A549 (cell line): ENCODE measurements at regions not wholly inside any gene's neighbourhood (a gene's known extent, or its start where the extent isn't known, plus 50 kb on each side); places are given as distances from the start of the nearest gene placed in this dataset.

Experiments used
- ATAC-seq, 2 experiments: fragments of 200-7000 bp in 1 of 2; fragments of >200 bp in 1 of 2; cut with Nextera tagmentation in 1 of 2; cut with Tn5 transposase in 1 of 2; 3 replicates each; pipeline versions ENCODE4 v1.8.0 to v1.9.1; 2018 to 2020; ENCODE audit warnings: mild to moderate bottlenecking in 1 of 2, moderate library complexity in 1 of 2
- CTCF ChIA-PET: fragments of 300-600 bp; sonication (Branson Sonifier 250); formaldehyde crosslinking; extraction: SDS; loops from one replicate; lab custom pipeline; 2021; ENCODE audit warnings: antibody characterized with exemption, inconsistent platforms; lab: Yijun Ruan, JAX
- POLR2A ChIA-PET: fragments of 350-600 bp; formaldehyde crosslinking; extraction: SDS; loops from one replicate; lab custom pipeline; 2021; ENCODE audit warnings: antibody characterized with exemption, inconsistent platforms; lab: Yijun Ruan, JAX
- DNase-seq, 2 experiments: peaks; one replicate each; pipeline versions ENCODE4 v3.0.0 to v3.0.0-alpha.2; 2011 to 2016; ENCODE audit warnings: low read depth in 1 of 2, low spot score in 1 of 2
- FAIRE-seq: peaks from 2 replicates; lab custom pipeline; 2011; peaks lifted over from hg19 to GRCh38; lab: Jason Lieb, UNC
- H3K27ac ChIP-seq, 2 experiments: fragments of >200 bp; sonication (Bioruptor Twin); formaldehyde crosslinking; 3 replicates each; pipeline ENCODE4 v1.5.1; 2016 to 2017
- H3K4me1 ChIP-seq: fragments of >200 bp; sonication (Bioruptor Twin); formaldehyde crosslinking; 3 replicates; pipeline ENCODE4 v1.6.1; 2016
- H3K4me2 ChIP-seq: fragments of >200 bp; sonication (Bioruptor Twin); formaldehyde crosslinking; 3 replicates; pipeline ENCODE4 v1.6.1; 2016
- H3K4me3 ChIP-seq: fragments of >200 bp; sonication (Bioruptor Twin); formaldehyde crosslinking; 3 replicates; pipeline ENCODE4 v1.5.1; 2016
- H3K9me3 ChIP-seq: fragments of >200 bp; sonication (Bioruptor Twin); formaldehyde crosslinking; 3 replicates; pipeline ENCODE4 v1.6.1; 2016
- CBX8 ChIP-seq: fragments of 200-600 bp; sonication (generic); IDR thresholded peaks from 2 replicates; pipeline ENCODE4 v1.6.1; 2016
- CHD2 ChIP-seq: fragments of 150-350 bp; IDR thresholded peaks from 2 replicates; pipeline ENCODE4 v1.6.1; 2014; ENCODE audit warnings: low read length; ENCODE audit not compliant: partially characterized antibody
- EHMT2 ChIP-seq: fragments of 200-600 bp; sonication (generic); IDR thresholded peaks from 2 replicates; pipeline ENCODE4 v1.6.1; 2016; ENCODE audit warnings: antibody characterized with exemption, low read depth, mild to moderate bottlenecking, moderate library complexity
- EP300 ChIP-seq, 2 experiments: fragments of >200 bp; sonication (Bioruptor Twin); formaldehyde crosslinking; IDR thresholded peaks; 2 replicates in 1 of 2; 3 replicates in 1 of 2; pipeline ENCODE4 v1.6.1; 2016 to 2017
- ESRRA ChIP-seq: fragments of 150-350 bp; IDR thresholded peaks from 2 replicates; pipeline ENCODE4 v1.6.1; 2014; ENCODE audit warnings: mild to moderate bottlenecking, low read length, borderline replicate concordance
- FOXS1 ChIP-seq: fragments of 250-450 bp; sonication (Bioruptor Pico); IDR thresholded peaks from 2 replicates; pipeline ENCODE4 v1.5.0; 2020; ENCODE audit warnings: mild to moderate bottlenecking, moderate library complexity
- GATA3 ChIP-seq: IDR thresholded peaks from 2 replicates; pipeline ENCODE4 v1.6.1; 2012; ENCODE audit warnings: borderline replicate concordance
- HDAC2 ChIP-seq: fragments of 200-600 bp; sonication (generic); IDR thresholded peaks from 2 replicates; pipeline ENCODE4 v1.6.1; 2016
- HEYL ChIP-seq: fragments of 250-450 bp; sonication (Bioruptor Pico); IDR thresholded peaks from 2 replicates; pipeline ENCODE4 v1.8.0; 2021; ENCODE audit warnings: mild to moderate bottlenecking, moderate library complexity
- HOXB5 ChIP-seq: fragments of 250-450 bp; sonication (Bioruptor Pico); IDR thresholded peaks from 2 replicates; pipeline ENCODE4 v1.5.0; 2020; ENCODE audit warnings: mild to moderate bottlenecking, moderate library complexity
- JUN ChIP-seq, 2 experiments: fragments of >200 bp; sonication (Bioruptor Twin); formaldehyde crosslinking; IDR thresholded peaks; 2 replicates in 1 of 2; 3 replicates in 1 of 2; pipeline ENCODE4 v1.6.1; 2016 to 2017
- JUNB ChIP-seq: fragments of >200 bp; sonication (Bioruptor Twin); formaldehyde crosslinking; IDR thresholded peaks from 2 replicates; pipeline ENCODE4 v1.6.1; 2016
- KDM1A ChIP-seq: fragments of 200-600 bp; sonication (generic); IDR thresholded peaks from 2 replicates; pipeline ENCODE4 v1.6.1; 2016; ENCODE audit warnings: low read depth, mild to moderate bottlenecking
- KDM5A ChIP-seq: fragments of 200-600 bp; sonication (generic); IDR thresholded peaks from 2 replicates; pipeline ENCODE4 v1.6.1; 2016; ENCODE audit warnings: antibody characterized with exemption, mild to moderate bottlenecking
- MAFK ChIP-seq: fragments of 450-650 bp; IDR thresholded peaks from 2 replicates; pipeline ENCODE4 v1.6.1; 2014; ENCODE audit not compliant: partially characterized antibody
- NPAS2 ChIP-seq: fragments of 250-450 bp; sonication (Bioruptor Pico); IDR thresholded peaks from 2 replicates; pipeline ENCODE4 v1.8.0; 2022; ENCODE audit warnings: mild to moderate bottlenecking, moderate library complexity, borderline replicate concordance
- POLR2A ChIP-seq: IDR thresholded peaks from 2 replicates; pipeline ENCODE4 v1.6.1; 2012; ENCODE audit warnings: mild to moderate bottlenecking, low read length
- RAD21 ChIP-seq, 2 experiments: fragments of >200 bp in 1 of 2; sonication (Bioruptor Twin) in 1 of 2; formaldehyde crosslinking in 1 of 2; IDR thresholded peaks in 1 of 2; conservative IDR thresholded peaks in 1 of 2; 2 replicates in 1 of 2; 3 replicates in 1 of 2; pipeline ENCODE4 v1.6.1; 2012 to 2018; ENCODE audit warnings: inconsistent platforms in 1 of 2
- RARB ChIP-seq: fragments of 250-450 bp; sonication (Bioruptor Pico); IDR thresholded peaks from 2 replicates; pipeline ENCODE4 v1.8.0; 2021; ENCODE audit warnings: mild to moderate bottlenecking, moderate library complexity
- RCOR1 ChIP-seq: fragments of 150-350 bp; IDR thresholded peaks from 2 replicates; pipeline ENCODE4 v1.6.1; 2014; ENCODE audit warnings: antibody characterized with exemption, low read length, low read depth
- SREBF2 ChIP-seq: fragments of 450-650 bp; IDR thresholded peaks from 2 replicates; pipeline ENCODE4 v1.6.1; 2014; ENCODE audit warnings: mild to moderate bottlenecking, moderate library complexity
- TP53 ChIP-seq: fragments of 250-450 bp; sonication (Bioruptor Pico); IDR thresholded peaks from 2 replicates; pipeline ENCODE4 v1.5.0; 2021; ENCODE audit warnings: mild to moderate bottlenecking, moderate library complexity
- ZC3H11A ChIP-seq: fragments of 450-650 bp; IDR thresholded peaks from 2 replicates; pipeline ENCODE4 v1.6.1; 2014; ENCODE audit warnings: antibody characterized with exemption, mild to moderate bottlenecking
- ZSCAN20 ChIP-seq: fragments of 250-450 bp; sonication (Bioruptor Pico); IDR thresholded peaks from 2 replicates; pipeline ENCODE4 v1.8.0; 2022; ENCODE audit warnings: mild to moderate bottlenecking, moderate library complexity
- WGBS: methylation state at CpG from one replicate; pipeline ENCODE4 v1.1.6; 2017; ENCODE audit errors: missing lambda C conversion rate; 5-methylcytosine and 5-hydroxymethylcytosine counted together
- TF ChIP-seq, protein P1 (sequence below): fragments of 200-600 bp; sonication (generic); IDR thresholded peaks from 2 replicates; pipeline ENCODE4 v1.6.1; 2016; ENCODE audit warnings: antibody characterized with exemption, mild to moderate bottlenecking, moderate library complexity
- TF ChIP-seq, protein P2 (sequence below): IDR thresholded peaks from 2 replicates; pipeline ENCODE4 v1.6.1; 2012
- TF ChIP-seq, protein P3 (sequence below): fragments of 250-450 bp; sonication (Bioruptor Pico); IDR thresholded peaks from 2 replicates; pipeline ENCODE4 v1.5.0; 2021; ENCODE audit warnings: mild to moderate bottlenecking, moderate library complexity, borderline replicate concordance
- TF ChIP-seq, protein P4 (sequence below): IDR thresholded peaks from 2 replicates; pipeline ENCODE4 v1.6.1; 2012; ENCODE audit warnings: low read depth, borderline replicate concordance
- TF ChIP-seq, protein P5 (sequence below): fragments of 250-450 bp; sonication (Bioruptor Pico); IDR thresholded peaks from 2 replicates; pipeline ENCODE4 v1.5.0; 2020; ENCODE audit warnings: low read depth, mild to moderate bottlenecking, moderate library complexity

DNA sequence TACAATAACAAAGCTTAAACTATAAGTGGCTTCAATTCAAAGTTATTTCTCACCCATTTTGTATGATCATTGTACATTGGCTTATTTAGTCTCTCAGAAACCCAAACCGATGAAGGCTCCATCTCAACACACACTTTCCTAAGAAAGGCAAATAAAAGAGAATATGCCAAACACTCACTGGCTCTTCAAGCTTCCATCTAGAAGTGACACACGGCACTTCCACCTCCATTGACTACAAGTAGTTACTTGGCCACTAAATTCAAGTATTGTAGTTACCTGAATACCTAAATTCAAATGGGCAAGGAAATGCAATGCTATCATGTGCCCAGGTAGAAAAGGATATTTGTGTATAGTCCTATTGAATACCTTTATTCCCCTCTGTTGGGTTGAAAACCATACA lies 170.6 kb downstream of the OGFRL1 start:
- Histone ChIP-seq H3K27ac (no peak overlapping the region), H3K4me3 (no peak overlapping the region), H3K4me2 (no peak overlapping the region), H3K9me3 (peaks cover 2% of the 10 kb centered on the region; the same call in 1 of the 3 replicates), H3K4me1 (no peaks in the 10 kb centered on the region)
- no peak for FAIRE-seq
- ChIA-PET CTCF (no interaction called here), POLR2A (no interaction called here)
- no peak for ATAC-seq
- 80% methylated on average over 2 of the region's 2 CpGs for WGBS
- no peak for TF ChIP-seq ESRRA
- TF ChIP-seq, protein P1, sequence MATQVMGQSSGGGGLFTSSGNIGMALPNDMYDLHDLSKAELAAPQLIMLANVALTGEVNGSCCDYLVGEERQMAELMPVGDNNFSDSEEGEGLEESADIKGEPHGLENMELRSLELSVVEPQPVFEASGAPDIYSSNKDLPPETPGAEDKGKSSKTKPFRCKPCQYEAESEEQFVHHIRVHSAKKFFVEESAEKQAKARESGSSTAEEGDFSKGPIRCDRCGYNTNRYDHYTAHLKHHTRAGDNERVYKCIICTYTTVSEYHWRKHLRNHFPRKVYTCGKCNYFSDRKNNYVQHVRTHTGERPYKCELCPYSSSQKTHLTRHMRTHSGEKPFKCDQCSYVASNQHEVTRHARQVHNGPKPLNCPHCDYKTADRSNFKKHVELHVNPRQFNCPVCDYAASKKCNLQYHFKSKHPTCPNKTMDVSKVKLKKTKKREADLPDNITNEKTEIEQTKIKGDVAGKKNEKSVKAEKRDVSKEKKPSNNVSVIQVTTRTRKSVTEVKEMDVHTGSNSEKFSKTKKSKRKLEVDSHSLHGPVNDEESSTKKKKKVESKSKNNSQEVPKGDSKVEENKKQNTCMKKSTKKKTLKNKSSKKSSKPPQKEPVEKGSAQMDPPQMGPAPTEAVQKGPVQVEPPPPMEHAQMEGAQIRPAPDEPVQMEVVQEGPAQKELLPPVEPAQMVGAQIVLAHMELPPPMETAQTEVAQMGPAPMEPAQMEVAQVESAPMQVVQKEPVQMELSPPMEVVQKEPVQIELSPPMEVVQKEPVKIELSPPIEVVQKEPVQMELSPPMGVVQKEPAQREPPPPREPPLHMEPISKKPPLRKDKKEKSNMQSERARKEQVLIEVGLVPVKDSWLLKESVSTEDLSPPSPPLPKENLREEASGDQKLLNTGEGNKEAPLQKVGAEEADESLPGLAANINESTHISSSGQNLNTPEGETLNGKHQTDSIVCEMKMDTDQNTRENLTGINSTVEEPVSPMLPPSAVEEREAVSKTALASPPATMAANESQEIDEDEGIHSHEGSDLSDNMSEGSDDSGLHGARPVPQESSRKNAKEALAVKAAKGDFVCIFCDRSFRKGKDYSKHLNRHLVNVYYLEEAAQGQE, result no peak
- TF ChIP-seq KDM1A, result no peak
- TF ChIP-seq SREBF2, result no peak
- no peak for TF ChIP-seq TP53 (CRISPR knock-in tag)
- no peak for TF ChIP-seq HOXB5 (CRISPR knock-in tag)
- TF ChIP-seq HEYL (CRISPR knock-in tag), result no peak
- no peak for TF ChIP-seq RAD21 (conservative IDR thresholded peaks at IDR 0.05 in 1 of 2, IDR thresholded peaks at IDR 0.05 in 1 of 2)
- TF ChIP-seq, protein P2, sequence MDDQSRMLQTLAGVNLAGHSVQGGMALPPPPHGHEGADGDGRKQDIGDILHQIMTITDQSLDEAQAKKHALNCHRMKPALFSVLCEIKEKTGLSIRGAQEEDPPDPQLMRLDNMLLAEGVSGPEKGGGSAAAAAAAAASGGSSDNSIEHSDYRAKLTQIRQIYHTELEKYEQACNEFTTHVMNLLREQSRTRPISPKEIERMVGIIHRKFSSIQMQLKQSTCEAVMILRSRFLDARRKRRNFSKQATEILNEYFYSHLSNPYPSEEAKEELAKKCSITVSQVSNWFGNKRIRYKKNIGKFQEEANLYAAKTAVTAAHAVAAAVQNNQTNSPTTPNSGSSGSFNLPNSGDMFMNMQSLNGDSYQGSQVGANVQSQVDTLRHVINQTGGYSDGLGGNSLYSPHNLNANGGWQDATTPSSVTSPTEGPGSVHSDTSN, result no peak
- TF ChIP-seq, protein P3, sequence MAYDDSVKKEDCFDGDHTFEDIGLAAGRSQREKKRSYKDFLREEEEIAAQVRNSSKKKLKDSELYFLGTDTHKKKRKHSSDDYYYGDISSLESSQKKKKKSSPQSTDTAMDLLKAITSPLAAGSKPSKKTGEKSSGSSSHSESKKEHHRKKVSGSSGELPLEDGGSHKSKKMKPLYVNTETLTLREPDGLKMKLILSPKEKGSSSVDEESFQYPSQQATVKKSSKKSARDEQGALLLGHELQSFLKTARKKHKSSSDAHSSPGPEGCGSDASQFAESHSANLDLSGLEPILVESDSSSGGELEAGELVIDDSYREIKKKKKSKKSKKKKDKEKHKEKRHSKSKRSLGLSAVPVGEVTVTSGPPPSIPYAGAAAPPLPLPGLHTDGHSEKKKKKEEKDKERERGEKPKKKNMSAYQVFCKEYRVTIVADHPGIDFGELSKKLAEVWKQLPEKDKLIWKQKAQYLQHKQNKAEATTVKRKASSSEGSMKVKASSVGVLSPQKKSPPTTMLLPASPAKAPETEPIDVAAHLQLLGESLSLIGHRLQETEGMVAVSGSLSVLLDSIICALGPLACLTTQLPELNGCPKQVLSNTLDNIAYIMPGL, result no peak
- TF ChIP-seq EHMT2, result no peak
- no peak for TF ChIP-seq ZC3H11A
- no peak for TF ChIP-seq JUN (IDR thresholded peaks at IDR 0.05)
- no peak for DNase-seq

DNA sequence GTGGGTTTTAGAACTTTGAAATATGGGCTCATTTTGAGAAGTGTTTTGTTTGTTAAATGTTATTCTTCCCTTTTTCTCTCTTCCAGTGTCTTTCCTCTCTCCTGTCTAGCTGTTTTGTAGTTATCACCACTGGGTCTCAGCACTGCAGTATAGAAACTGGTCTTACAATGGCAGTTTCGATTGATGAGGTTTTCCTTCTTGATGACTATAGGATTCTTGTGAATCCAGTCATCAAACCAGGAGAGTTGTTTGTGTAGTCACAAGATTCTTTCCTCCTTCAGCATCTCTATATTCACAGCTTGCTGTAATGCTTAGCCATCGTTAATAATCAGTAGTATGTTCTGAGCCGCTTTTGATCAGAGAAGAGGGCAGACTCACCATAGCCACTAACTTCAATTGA lies 172.3 kb downstream of the OGFRL1 start:
- DNase-seq, result no peak
- H3K27ac ChIP-seq, result no peak overlapping the region
- no peaks in the 10 kb centered on the region for H3K4me1 ChIP-seq
- FAIRE-seq, result no peak
- no peak overlapping the region for H3K4me3 ChIP-seq
- WGBS, result 71% methylated on average over 3 of the region's 3 CpGs
- no peak overlapping the region for H3K4me2 ChIP-seq
- TF ChIP-seq FOXS1 (CRISPR knock-in tag) (no peak), GATA3 (no peak), RCOR1 (no peak), ZC3H11A (no peak), CHD2 (no peak), RARB (CRISPR knock-in tag) (no peak), EP300 (IDR thresholded peaks at IDR 0.05) (no peak), KDM5A (no peak), JUNB (no peak), EHMT2 (no peak), NPAS2 (CRISPR knock-in tag) (no peak), HDAC2 (no peak), POLR2A (no peak), CBX8 (no peak), MAFK (no peak), ZSCAN20 (CRISPR knock-in tag) (no peak)
- TF ChIP-seq, protein P4, sequence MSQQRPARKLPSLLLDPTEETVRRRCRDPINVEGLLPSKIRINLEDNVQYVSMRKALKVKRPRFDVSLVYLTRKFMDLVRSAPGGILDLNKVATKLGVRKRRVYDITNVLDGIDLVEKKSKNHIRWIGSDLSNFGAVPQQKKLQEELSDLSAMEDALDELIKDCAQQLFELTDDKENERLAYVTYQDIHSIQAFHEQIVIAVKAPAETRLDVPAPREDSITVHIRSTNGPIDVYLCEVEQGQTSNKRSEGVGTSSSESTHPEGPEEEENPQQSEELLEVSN, result no peak
- TF ChIP-seq, protein P3, result no peak
- TF ChIP-seq, protein P5, sequence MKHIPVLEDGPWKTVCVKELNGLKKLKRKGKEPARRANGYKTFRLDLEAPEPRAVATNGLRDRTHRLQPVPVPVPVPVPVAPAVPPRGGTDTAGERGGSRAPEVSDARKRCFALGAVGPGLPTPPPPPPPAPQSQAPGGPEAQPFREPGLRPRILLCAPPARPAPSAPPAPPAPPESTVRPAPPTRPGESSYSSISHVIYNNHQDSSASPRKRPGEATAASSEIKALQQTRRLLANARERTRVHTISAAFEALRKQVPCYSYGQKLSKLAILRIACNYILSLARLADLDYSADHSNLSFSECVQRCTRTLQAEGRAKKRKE, result no peak
- TF ChIP-seq, all 56 proteins: peak for 0
- no peak for ATAC-seq
- ChIA-PET POLR2A (no interaction called here), CTCF (no interaction called here)
- H3K9me3 ChIP-seq, result peaks cover 13% of the 10 kb centered on the region; the same call in 1 of the 3 replicates
